HUDEP-2 (cell line): ENCODE measurements at regions not wholly inside any gene's neighbourhood (a gene's known extent, or its start where the extent isn't known, plus 50 kb on each side); places are given as distances from the start of the nearest gene placed in this dataset.

Experiments used
- DNase-seq, 76 experiments: peaks; one replicate each; lab custom pipeline; 2025; ENCODE audit not compliant: unreplicated experiment in 76 of 76; lab: John Stamatoyannopoulos, UW

GRCh38 chr11:45556851-45557707 is 108.3 kb downstream of the CHST1 start:
- no peak for DNase-seq

- no peak for DNase-seq
Observed at GRCh38 chr11:45554230-45554967, 111.0 kb downstream of the CHST1 start.

- DNase-seq, result no peak
Observed at GRCh38 chr11:45553383-45553936, 112.0 kb downstream of the CHST1 start.

GRCh38 chr11:45551191-45551713 is 114.2 kb downstream of the CHST1 start:
- DNase-seq, result no peak

- no peak for DNase-seq
Observed at GRCh38 chr11:45549257-45549656, 116.2 kb downstream of the CHST1 start.

- no peak for DNase-seq
Observed at GRCh38 chr11:45546366-45546765, 119.1 kb downstream of the CHST1 start.

- no peak for DNase-seq
Observed at GRCh38 chr11:45544826-45545225, 120.6 kb downstream of the CHST1 start.

- DNase-seq, result peak in 17 of 76 experiments; percentile 2 to 30 (median 11)
Observed at GRCh38 chr11:45543808-45544422, 121.5 kb downstream of the CHST1 start.

- DNase-seq, result no peak
Observed at GRCh38 chr11:45543081-45543480, 122.3 kb downstream of the CHST1 start.

GRCh38 chr11:45541693-45542434 is 123.6 kb downstream of the CHST1 start:
- DNase-seq, result no peak

GRCh38 chr11:45538939-45539338 is 126.5 kb downstream of the CHST1 start:
- DNase-seq, result no peak

- DNase-seq, result no peak
Observed at GRCh38 chr11:45538363-45538762, 127.1 kb downstream of the CHST1 start.

- DNase-seq, result no peak
Observed at GRCh38 chr11:45537614-45538013, 127.8 kb downstream of the CHST1 start.

- DNase-seq, result no peak
Observed at GRCh38 chr11:45535033-45535432, 130.4 kb downstream of the CHST1 start.

GRCh38 chr11:45534132-45534531 is 131.3 kb downstream of the CHST1 start:
- no peak for DNase-seq

- no peak for DNase-seq
Observed at GRCh38 chr11:45532546-45532945, 132.9 kb downstream of the CHST1 start.

GRCh38 chr11:45530776-45531175 is 134.6 kb downstream of the CHST1 start:
- no peak for DNase-seq

GRCh38 chr11:45530111-45530510 is 135.3 kb downstream of the CHST1 start:
- DNase-seq, result no peak

GRCh38 chr11:45528435-45528834 is 137.0 kb downstream of the CHST1 start:
- no peak for DNase-seq

- no peak for DNase-seq
Observed at GRCh38 chr11:45527898-45528297, 137.5 kb downstream of the CHST1 start.
